ENCODE measurements at regions not wholly inside any gene's neighbourhood (a gene's known extent, or its start where the extent isn't known, plus 50 kb on each side); places are given as distances from the start of the nearest gene placed in this dataset.

DNA sequence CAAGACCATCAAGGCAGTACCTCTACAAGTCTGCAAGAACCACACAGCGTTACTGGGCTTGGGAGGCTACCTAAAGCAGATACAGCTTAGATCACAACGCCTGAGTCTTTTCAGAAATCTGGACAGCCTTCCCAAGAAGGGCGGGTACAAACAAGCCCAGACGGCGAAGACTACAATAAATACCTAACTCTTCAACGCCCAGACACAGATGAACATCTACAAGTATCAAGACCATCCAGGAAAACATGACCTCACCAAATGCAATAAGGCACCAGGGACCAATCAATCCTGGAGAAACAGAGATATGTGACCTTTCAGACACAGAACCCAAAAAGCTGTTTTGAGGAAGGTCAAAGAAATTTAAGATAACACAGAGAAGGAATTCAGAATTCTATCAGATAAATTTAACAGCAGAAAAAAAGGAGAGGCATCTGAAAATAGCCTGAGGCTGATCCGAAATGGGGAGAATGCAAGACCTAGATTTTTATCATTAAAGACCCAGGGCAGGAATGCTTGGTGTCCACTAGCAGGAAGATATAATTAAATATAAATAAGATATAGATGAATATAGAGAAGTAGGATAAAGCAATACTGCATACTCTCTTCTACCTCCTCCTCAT is 131.7 kb upstream of the COL21A1 start:
- TF ChIP-seq SUZ12 (IDR thresholded peaks at IDR 0.05; ENCODE audit: extremely low read depth, insufficient read depth, insufficient read length) = no peak
- no peak for TF ChIP-seq YY1 (IDR thresholded peaks at IDR 0.05; ENCODE audit: insufficient read depth, insufficient read length)
